ENCODE measurements at regions not wholly inside any gene's neighbourhood (a gene's known extent, or its start where the extent isn't known, plus 50 kb on each side); places are given as distances from the start of the nearest gene placed in this dataset.

GRCh38 chr3:70806556-70806955 is 494.1 kb upstream of the MDFIC2 start:
- TF ChIP-seq CTCF (conservative IDR thresholded peaks at IDR 0.05; ENCODE audit: low read length) = no peak
- no peak for TF ChIP-seq EZH2phosphoT487 (IDR thresholded peaks at IDR 0.05; ENCODE audit: borderline replicate concordance, low read depth, low read length)

Measured in OCI-LY7 (cell line).